Left hindlimb (tissue), 1 donor: ENCODE measurements at regions not wholly inside any gene's neighbourhood (a gene's known extent, or its start where the extent isn't known, plus 50 kb on each side); places are given as distances from the start of the nearest gene placed in this dataset.

Experiments used
- DNase-seq: peaks from one replicate; pipeline ENCODE4 v3.0.0-alpha.2; 2018

- no peak for DNase-seq
These were observed 323.3 kb upstream of the AJAP1 start for GRCh38 chr1:4330805-4331766.

DNA sequence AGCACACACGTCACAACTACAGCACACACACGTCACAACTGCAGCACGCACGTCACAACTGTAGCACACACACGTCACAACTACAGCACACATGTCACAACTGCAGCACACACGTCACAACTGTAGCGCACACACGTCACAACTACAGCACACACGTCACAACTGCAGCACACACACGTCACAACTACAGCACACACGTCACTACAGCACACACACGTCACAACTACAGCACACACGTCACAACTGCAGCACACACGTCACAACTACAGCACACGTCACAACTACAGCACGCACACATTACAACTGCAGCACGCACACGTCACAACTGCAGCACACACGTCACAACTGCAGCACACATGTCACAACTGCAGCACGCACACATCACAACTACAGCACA lies 322.6 kb upstream of the AJAP1 start:
- no peak for DNase-seq

- no peak for DNase-seq
These were observed 317.9 kb upstream of the AJAP1 start for GRCh38 chr1:4336507-4336906.

GRCh38 chr1:4341421-4341820 lies 313.0 kb upstream of the AJAP1 start:
- DNase-seq: no peak

DNA sequence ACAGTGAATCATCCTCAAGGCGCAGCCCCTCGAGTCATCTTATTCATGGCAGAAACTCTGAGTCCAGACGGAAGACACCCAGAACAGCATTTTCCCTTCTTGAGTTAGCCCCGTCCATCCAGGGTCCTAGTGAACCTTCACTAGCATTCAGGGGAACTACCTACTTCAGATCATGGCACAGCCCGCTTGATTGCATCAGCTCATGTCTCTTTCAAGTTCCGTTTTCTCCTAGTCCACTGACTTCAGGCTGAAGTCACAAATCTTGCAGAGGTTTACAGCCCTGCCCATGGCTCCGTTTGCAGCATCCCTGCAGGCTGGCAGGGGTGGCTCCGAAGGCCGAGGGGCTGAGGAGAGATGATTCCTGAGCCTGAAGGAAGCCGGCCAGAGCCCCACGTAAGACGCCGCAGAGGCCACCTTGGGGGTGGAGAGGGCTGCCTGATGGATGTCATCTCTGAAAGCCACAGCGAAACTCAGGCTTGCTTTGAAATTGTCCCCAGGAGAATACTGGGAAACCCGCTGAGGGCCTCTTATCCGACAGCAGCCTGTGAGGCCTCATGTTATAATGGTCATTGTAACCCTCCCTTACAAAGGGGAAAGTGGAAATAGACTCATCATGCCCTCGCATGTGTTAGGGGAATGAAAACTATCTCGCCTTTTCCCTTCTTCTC lies 310.2 kb upstream of the AJAP1 start:
- DNase-seq: no peak

DNA sequence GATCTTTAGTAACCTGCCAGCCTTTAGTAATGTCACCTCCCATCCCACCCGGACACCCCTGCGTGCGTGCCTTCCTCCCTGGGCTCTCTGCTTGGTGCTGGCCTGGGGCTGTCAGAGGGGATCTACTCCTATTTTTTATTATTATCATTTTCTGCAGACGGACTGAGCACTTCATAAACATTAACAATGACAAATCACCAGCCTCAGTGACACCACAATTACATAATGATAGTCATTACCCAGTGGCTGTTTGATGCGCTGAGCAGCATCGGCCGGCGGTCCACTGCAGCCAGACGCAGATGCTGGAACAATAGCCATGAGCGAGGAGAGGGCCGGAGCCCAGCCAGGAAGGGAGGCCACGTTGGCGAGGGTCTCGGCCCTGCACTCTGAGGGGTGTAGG lies 309.3 kb upstream of the AJAP1 start:
- no peak for DNase-seq

DNA sequence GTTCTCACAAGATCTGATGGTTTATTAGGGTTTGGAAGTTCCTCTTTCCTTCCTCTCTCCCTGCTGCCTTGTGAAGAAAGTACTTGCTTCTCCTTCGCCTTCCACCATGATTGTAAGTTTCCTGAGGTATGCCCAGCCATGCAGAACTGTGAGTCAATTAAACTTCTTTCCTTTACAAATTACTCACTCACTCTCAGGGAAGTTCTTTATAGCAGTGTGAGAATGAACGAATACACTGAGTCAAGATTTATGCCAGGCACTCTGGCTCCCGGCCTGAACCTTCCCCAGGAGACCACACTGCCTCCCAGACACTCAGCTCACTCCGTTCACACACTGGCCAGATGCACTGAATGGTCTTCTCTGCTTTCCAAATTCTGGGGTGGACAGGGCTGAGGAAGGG lies 308.3 kb upstream of the AJAP1 start:
- no peak for DNase-seq

- no peak for DNase-seq
These were observed 303.0 kb upstream of the AJAP1 start for GRCh38 chr1:4351453-4351852.

- DNase-seq: no peak
These were observed 301.1 kb upstream of the AJAP1 start for GRCh38 chr1:4353090-4353856.

GRCh38 chr1:4355839-4356238 lies 298.6 kb upstream of the AJAP1 start:
- no peak for DNase-seq

DNA sequence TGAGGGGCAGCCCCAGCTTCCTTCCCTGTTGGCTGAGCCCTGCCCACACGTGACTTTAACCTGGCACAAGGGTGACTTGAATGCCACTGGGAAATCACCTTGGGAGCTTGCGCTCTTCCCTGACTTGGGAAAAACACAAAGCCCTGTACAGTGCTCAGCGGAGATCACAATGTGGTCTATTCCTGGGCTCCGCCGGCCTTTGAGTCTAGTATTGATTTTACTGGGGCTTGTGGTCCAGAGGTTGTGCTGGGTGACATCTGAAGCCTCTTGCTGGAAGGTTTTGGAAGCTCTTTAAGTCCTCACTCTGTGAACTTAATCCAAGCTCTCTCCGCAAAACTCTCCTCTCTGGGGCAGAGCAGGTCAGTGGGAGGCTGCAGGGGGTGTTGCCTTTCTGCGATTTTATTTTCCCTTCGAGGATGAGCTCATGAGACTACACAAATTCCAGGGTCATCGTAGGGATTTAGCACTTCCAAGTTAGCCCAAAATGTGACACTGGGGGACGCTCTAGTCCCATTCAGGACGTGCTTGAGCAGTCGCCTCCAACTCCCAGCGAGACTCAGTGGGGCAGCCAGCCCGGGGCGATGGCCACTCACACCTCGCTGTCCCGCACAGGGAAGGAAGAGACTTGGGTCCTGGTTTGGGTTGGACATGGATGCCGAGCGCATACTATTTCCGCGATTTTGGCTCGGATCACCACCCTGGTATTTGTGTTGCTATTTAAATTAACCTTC lies 291.9 kb upstream of the AJAP1 start:
- no peak for DNase-seq

GRCh38 chr1:4366091-4366490 lies 288.3 kb upstream of the AJAP1 start:
- DNase-seq: no peak

DNA sequence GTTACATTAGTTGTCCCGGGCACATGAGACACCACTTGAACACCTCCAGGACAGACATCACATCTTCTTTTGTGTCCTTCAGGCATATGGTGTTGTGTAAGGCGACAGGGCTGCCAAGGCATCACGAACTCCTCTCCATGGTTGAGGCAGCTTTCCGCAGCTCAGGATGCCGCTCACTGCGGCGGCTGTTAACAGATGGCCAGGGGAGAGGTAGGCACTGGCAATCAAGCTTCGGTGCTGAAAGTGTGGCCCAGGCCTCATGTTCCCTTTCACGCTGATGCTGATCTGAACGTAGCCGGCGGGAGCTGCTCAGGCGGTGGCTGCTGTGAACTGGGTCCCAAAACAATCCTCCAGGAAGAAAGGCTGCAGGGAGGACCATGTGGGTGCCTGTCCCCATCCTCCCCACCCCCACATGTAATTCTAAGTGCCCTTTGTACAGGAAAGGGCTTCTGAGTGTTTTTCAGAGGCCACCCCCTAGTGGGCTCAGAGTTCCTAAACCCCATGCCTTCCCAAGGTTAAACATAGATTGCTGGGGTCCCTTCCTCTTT lies 287.1 kb upstream of the AJAP1 start:
- no peak for DNase-seq

DNA sequence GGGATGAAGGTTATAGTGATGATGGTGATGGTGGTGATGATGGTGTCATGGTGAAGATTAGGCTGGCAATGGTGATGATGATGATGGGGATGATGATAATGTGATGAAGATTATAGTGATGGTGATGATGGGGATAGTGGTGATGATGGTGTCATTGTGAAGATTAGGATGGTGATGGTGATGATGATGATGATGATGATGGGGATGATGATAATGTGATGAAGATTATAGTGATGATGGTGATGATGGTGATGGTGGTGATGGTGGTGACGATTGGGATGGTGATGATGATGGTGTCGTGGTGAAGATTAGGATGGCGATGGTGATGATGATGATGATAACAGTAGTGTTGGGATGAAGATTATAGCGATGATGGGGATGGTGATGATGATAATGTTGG lies 285.1 kb upstream of the AJAP1 start:
- DNase-seq: no peak

DNA sequence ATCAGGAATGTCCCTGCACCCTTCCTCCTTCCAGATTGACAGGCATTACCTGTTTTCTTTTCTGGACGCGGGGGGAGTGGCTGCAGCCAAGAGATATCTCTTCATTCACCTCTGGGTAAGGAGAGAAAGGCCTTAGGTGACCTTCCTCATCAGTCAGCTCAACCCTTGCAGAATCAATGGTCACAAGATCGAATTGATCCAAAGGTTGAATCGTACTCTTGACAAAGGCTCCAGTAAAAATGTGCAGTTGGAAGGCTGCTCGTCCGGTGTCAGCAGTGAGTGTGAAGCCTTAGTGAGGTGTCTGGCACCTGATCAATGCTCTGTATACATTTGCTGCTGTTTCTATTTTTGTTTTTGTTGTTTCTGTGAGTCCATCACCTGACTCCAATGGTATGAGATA lies 282.6 kb upstream of the AJAP1 start:
- DNase-seq: no peak

GRCh38 chr1:4375812-4376211 lies 278.6 kb upstream of the AJAP1 start:
- DNase-seq: no peak

GRCh38 chr1:4379451-4380175 lies 274.8 kb upstream of the AJAP1 start:
- DNase-seq: no peak

GRCh38 chr1:4380564-4381168 lies 273.7 kb upstream of the AJAP1 start:
- no peak for DNase-seq

DNA sequence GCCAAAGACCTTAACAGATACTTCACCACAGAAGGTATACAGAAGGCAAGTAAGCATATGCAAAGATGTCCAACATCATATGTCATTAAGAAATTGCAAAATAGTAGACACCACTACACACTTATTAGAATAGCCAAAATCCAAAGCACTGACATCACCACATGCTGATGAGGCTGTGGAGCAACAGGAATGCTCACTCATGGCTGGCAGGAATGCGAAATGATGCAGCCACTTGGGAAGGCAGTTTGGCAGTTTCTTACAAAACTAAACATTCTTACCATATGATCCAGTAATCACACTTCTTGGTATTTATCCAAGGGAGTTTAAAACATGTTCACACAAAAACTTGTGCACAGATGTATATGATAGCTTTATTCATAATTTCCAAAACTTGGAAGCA lies 261.2 kb upstream of the AJAP1 start:
- no peak for DNase-seq

- no peak for DNase-seq
These were observed 260.0 kb upstream of the AJAP1 start for GRCh38 chr1:4394366-4394765.

- DNase-seq: no peak
These were observed 259.3 kb upstream of the AJAP1 start for GRCh38 chr1:4395158-4395557.
